HG02885 (cell line): ENCODE measurements at regions not wholly inside any gene's neighbourhood (a gene's known extent, or its start where the extent isn't known, plus 50 kb on each side); places are given as distances from the start of the nearest gene placed in this dataset.

ENCODE experiments used
- ATAC-seq: cut with Tn5 transposase; IDR thresholded peaks from one replicate; pipeline ENCODE4 v1.9.1; 2021; ENCODE audit warnings: mild to moderate bottlenecking; ENCODE audit not compliant: unreplicated experiment, poor library complexity

DNA sequence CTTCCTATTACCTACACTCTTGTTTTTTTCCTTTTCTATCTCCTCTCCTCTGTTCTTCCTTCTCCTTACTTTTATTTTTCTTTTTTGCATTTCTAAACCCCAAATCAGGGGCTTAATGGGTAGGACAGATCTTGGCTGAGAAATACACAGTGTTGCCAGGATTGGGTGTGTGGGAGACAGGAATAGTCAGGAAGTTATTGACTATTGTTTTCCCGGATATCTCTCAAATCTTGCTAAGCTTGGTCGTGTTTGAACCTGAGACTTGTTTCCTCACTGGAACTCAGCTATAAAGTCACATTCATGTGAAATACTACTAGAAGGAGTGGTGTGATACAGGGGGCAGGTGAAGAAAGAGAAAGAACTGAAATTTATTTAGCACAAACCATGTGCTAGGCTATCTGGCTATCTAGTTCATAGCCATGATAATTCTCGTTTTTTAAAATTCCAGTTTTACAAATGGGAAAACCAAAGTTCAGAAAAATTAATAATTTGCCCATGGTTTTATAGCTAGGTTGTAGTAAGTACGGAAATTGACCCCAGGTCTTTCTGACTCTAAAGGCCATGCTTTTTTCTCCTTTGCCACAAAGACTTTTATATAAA, 343.2 kb upstream of the UMPS start:
- no peak for ATAC-seq

DNA sequence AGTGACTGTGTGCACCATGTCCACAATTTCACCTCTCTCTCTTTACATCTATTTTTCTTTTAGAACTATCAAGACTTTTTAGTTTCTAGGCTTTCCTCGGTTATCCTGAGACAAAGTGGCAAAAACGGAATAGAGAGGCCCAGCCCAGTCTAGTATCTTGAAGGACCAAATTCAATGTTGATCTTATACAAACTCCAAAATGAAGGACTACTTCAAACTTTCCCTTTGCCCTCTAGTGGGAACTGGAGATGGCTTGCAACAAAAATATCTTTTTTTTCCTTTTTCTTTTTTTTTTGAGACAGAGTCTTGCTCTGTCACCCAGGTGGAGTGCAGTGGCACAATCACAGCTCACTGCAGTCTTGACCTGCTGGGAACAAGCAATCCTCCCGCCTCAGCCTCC, 338.5 kb upstream of the UMPS start:
- no peak for ATAC-seq

DNA sequence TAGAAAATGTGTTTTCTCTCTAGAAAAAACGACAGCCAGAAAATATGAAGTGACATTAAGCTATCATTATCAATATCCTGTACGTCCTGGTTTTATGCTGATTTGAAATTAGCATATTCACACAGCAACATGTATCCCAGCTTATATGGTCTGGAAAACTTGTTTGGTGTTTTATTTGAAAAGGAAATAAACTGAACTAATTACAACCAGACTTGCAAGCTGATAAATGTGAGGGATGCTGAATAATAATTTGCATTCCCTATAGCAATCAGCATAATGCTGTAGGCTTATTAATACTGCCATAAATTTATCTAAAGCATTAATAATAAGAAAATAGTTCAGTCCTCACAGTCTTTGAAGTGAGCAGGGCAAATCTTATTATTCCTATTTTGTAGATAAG, 336.9 kb upstream of the UMPS start:
- no peak for ATAC-seq

DNA sequence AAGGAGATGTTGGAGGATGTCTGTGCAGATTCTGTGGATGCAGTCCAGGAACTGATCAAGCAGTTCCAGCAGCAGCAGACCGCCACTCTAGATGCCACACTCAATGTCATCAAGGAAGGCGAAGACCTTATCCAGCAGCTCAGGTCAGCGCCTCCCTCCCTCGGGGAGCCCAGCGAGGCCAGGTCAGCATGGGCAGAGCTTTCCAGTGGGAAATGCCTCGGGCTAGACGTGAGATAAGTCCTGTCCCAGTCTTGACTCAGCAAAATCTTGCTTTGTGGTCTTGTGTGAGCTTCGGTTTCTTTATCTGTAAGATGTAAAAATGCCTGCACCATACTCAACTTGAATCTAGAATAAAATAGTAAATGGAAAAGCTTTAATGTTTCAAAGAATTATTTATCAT, 335.1 kb upstream of the UMPS start:
- no peak for ATAC-seq

DNA sequence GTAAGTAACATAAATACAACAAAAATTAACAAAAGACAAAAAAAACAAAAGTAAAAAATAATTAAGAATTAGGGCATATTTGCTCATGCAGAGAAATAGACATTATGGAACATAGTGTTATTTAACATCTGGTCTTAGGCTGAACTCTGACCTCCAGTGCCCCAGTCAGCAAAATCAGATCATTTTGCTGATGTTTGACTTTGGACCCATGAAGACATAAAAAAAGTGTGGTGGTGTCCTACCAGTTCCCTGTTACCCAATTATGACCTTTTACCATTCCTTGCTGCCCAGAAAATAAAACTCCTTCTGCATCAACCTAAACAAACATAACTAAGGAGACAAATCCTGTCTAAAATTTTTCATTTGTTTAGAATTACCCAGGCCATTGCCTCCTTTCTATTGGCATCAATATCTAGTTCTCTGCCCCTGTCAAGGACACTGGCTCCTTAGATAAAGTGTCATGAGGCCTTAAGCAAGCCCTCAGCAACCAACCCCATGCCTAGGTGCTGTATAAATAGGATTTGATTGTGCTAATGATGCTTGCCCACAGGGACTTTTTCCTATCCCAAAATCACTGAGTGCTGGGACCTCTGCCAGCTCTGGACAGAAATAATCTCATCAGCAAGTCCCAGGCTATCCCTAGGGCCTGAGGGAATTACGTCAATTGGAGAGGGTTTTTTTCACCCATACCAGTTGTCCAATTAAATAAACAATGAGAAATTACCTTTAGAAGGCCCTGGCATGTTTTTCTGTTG, 334.5 kb upstream of the UMPS start:
- ATAC-seq: no peak

DNA sequence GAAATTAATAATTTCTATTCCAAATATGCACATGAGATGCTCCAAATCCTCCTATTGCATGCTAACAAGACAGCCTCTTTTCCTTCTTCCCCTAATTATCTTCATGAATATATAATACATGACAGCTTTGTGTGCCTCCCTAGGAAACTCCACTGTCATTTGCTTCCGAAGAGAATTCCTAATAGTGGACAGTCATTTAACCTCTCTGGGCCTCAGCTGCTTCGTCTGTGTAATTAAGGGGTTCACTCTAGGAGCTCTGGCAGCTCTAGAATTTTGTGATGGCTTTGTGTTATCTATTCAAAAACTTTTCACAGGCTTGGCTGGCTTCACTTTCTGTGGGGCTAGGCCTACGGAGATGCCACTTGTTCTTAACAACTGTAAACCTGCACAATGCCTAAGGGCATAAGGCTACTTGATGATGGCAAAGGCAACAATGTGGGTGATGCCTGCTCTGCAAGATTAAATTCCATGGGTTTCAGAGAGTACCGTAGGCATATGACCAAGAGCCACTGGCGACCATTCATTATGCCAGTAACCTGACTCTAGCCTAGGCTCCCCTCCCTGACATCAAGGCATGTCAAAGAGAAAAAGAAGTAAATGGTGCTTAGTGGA, 333.8 kb upstream of the UMPS start:
- ATAC-seq: no peak

DNA sequence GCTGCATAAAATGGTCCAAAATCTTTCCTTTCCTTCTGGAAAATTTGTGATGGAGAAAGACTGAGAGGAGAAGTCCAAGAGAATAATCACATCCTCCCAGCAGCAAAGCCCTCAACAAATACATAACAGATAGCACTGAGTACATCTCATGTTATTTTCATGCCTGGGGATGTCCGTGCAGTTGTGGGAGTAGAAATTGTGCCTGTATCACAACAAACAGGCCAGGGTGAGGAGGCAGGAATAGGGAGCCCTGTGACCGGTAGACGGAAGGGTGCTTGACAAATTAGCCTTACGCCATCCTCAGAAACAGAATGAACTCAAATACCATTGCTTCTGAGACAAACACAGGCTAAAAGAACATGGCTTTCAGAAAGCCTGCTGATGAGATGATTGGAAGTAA, 333.2 kb upstream of the UMPS start:
- no peak for ATAC-seq

DNA sequence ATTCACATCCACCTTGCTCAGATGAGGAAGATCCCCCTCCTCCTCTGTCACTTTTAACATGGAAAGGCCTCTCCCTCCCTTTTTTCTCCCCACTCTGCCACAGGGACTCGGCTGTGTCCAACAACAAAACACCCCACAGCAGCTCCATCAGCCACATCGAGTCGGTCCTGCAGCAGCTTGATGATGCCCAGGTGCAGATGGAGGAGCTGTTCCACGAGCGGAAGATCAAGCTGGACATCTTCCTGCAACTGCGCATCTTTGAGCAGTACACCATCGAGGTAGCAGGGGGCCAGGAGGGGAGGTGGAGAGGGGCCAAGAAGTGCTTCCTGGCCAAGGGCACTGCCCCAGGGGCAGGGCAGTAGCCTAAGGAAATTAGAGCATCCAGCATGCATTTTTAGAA, 331.7 kb upstream of the UMPS start:
- ATAC-seq: no peak

DNA sequence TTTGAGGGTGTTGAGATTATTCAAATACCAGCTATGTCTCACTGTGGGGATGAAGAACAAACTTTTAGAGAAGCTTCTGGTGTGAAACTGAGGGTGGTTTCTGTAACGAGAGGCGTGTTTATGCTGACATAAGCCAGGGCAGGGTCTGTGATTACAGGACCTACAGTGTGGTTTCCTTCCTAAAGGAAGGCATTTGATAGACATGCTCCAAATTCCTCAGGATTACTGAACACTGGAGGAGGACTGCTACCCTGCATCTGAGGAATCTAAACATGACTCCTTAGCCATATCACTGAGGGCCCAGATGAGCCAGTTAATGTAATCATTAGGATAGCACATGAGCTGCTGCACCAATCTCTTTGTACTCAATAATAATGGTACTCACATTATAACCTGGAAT, 328.4 kb upstream of the UMPS start:
- no peak for ATAC-seq

DNA sequence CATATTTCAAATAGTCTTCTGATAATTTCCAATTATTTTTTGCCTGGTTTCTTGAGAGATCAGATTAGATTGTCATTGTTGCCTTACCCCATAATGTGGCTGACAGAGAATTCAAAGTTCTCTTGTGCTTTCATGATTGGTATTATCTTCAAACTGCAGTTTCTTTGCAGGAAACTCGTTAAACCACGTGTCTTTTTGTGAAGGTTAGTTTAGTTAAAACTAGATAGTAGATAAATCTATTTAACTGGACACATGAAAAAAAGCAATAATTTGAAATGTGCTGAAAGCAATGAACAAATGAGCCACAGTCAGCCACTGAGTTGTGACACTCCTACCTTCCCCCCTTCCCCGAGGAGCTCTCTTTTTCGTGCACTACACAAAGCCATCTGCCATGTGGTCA, 327.5 kb upstream of the UMPS start:
- no peak for ATAC-seq

DNA sequence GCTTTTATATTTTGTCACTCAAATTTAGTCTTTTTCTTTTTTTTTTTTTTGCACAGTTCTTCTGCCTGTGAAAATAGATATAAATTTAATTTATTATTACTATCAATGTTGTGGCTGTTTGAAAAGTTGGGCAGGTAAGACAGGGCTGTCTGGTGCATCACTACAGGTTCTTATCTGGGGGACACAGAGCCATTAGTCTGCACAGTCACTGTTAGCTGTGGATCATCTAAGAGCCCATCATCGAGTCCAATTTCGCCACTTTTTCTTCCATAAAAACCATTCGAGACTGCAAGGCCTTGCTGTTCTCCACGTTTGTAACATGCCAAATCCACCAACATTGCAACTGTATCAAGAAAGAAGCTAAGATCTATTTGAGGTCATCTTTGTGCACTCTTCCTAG, 325.6 kb upstream of the UMPS start:
- no peak for ATAC-seq

DNA sequence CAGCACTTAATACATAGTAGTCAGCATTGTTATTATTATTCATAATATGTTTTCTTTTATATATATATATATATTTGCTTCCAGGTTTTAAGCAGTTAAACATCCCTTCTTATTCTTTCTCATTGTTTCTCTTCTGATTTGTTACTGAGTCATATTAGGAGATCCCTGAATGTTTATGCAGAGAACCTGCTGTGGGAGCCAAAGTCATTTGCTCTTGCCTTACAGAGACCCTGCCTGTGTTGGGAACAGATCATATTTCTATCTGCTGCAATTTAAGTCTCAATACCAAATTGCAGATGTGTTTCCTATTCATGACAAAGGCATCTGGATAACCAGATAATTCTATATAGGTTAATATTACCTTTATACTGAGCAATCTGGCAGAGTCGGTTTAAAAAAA, 323.0 kb upstream of the UMPS start:
- no peak for ATAC-seq

DNA sequence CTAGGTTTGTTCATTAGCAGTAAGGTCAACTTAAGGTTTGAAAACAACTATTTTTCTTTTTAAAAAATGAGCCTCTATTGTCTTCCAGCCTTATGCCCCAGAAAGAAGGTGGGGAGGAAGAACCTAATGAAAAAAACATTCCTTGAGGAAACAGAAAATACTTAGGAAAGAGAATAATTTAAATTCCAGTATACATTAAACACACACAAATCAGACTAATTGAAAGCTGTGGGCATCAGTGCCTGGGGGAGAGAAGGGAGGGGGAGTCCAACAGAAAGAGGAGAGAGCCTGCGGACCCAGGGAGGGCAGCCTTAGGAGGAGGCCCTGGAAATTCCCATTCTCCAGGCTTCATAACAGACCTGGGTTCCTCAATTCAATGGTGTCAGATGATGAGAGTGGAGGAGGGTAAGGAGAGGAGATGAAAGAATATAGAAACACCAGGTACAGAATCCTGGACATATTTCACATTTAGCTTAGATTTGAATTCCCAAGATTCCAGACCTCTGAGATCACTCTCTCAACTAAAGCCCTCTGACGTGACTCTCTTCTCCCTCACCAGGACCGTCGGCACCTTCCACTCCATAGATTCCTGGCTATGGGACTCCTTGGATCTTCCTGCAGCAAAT, 320.5 kb upstream of the UMPS start:
- no peak for ATAC-seq

DNA sequence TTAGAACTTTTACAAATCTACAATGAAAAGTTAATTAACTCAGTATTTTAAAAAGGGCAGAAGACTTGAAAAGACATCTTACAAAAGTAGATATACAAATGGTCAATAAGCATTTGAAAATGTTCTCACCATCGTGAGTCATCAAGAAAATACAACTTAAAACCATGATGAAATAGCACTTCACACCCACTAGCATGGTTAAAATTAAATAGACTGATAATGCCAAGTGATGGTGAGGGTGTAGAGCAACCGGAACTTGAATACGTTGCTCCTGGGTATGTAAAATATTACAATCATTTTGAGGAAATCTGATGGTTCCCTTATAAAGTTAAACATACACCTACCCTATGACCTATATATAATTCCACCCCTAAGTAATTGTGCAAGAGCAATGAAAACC, 319.8 kb upstream of the UMPS start:
- no peak for ATAC-seq

DNA sequence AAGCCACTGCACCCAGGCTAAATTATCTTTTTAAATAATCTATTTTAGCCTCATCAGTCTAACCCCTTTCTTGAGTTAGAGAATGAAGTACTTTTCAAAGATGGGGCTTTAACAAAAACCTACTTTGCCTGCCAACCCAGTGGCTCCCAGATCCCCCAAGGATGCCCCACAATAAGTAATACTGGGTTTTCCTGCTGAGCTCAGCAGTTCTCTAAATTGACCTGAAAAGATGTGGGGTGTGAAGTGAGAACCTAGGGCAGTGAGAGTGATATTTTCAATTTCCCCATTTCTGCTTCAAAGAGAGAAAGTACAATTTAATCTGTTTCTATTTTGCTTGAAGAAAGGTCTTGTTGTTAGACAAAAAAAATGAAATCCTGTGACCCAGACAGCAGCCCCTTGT, 318.5 kb upstream of the UMPS start:
- no peak for ATAC-seq

DNA sequence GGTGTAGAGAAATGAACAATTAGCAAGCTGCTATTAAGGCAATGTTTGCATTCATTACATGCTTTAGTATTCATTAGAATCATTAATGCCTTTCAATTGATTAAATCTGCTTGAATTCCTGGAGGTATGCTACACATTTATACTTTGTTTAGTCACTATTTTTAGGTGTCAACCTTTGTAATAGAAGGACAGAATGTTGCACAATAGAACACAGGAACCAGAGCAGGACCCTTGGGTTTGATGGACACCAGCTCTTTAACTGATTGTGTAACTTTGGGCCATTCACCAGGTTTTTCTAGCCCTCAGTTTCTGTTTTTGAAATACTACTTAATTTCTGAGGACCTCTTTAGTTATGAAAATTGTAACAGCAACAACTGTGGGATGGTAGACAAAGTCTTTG, 317.6 kb upstream of the UMPS start:
- no peak for ATAC-seq

DNA sequence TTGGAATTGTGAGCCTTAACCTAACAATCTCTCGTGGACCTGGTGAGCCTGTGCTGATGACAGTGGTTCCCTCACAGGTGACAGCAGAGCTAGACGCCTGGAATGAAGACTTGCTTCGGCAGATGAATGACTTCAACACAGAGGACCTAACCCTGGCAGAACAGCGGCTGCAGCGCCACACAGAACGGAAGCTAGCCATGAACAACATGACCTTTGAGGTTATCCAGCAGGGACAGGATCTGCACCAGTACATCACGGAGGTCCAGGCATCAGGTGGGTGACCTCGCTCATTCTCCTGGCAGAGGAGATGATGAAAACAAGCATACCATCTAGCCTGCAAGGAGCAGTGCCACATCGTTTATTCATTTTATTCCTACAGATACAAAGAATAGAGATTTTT, 316.9 kb upstream of the UMPS start:
- no peak for ATAC-seq

DNA sequence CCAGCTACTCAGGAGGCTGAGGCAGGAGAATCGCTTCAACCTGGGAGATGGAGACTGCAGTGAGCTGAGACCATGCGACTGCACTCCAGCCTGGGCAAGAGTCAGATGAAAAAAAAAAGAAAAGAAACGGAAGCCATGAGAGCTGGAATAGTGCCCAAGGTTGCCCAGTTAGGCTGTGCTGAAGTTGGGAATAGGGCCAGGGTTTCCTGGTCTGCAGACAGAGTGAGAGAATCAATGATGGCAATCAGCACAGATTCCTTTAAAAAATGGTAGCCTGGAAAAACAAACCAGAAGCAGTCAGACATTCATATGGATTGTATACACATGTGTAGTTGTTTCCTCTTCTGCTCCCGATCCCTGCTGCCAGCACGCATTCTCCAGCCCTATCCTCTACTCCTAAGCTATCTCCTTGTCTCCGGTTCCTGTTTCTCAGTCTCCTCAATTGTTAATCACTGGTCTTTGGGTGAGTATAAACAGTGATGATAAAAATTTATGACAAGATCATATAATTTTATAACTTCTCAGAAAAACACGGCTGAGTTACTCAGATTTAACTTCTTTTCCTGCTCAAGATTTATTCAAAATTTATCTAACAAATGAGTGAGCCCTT, 316.2 kb upstream of the UMPS start:
- no peak for ATAC-seq

DNA sequence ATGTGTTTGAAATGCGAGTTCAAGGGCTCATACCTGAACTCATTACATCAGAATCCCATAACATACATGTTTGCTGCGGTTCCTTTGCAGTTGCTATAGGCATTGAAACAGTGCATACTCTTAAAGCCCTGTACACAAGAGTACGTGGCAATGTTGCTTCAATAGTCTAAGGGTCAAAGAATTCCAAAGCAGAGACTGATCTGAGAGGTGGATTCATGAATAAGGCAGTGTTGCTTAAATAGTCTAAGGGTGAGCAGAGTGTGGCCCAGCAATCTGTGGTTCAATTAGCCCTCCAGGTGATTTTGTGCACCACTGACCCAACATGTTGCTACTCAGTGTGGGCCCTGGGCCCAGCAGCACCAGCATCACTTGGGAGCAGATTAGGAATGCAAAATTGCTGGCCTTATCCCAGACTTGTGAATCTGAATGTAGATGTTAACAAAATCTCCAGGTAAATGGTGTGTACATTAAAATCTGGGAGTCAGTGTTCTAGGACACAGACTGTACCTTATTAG, 314.7 kb upstream of the UMPS start:
- no peak for ATAC-seq

DNA sequence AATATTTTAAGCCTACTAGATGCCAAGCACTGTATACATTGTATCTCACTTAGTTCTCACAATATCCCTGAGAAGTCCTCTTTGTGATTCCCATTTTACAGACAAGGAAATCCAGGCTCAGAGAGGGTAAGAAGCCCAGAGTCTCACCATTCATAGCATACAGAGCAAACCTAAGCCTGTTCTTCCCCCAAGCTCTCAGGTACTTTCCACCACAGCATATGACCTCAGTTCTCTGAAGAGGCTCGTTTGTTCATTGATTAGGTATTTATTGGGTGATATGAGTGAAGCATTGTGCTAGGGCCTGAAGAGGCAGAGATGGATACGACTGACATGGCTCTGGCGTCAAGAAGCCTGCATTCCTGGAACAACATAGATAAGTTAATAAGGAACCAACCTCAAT, 310.9 kb upstream of the UMPS start:
- no peak for ATAC-seq

DNA sequence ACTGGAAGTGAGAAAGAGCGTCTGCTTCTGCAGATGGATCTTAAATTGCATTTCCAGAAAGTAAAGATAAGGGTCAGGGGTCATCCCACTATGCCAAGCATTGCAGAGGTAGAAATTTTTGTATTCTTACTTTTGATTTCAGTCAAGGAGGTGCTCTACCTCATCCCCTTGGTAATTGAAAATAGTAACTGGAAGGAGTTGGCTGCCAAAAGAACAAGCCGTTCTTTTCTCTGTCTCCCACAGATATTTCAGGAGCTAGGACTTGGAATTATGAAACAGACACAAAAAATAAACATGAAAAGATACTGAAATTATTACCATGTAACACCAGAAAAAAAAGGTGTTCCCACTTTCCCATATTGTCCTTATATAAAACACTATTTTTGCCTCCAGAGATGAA, 309.9 kb upstream of the UMPS start:
- no peak for ATAC-seq
